ENCODE measurements at regions not wholly inside any gene's neighbourhood (a gene's known extent, or its start where the extent isn't known, plus 50 kb on each side); places are given as distances from the start of the nearest gene placed in this dataset.

DNA sequence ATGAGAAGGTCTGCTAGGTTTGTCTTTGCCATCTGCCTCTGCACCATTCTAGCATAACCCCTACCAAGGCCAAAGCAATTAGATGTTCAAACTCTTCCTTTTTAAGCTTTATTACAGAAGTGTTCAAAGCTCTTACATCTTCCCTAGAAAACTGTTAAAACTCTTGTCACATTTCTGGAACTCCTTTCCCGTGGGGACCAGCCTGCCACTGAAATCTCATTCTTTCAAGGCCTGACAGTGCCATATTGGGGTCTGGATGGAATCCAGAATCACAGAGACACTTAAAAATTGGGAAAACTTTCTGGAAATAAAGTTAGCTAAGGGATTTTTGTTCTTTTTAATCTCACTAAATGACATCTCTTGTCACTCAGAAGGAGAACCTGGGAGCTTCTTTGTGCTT, 153.8 kb upstream of the SLCO3A1 start:
- DNase-seq (ENCODE audit: low read depth, low spot score) (no peak), FAIRE-seq (no peak), ATAC-seq (no peak)
- in situ Hi-C loops (cut with MboI) (no loop called here), intact Hi-C loops (cut with micrococcal nuclease; ENCODE audit: unreplicated experiment) (loop anchor here (10.0 kb wide), 1 partner anchor 395 kb away; no protein-coding TSS in a partner anchor)
- Histone ChIP-seq H3K79me2 (ENCODE audit: control insufficient read depth, insufficient read depth, low read length) (no peaks in the 10 kb centered on the region), H3K9ac (ENCODE audit: control insufficient read depth, insufficient read depth, low read length) (no peak overlapping the region), H3K4me3 (no peak overlapping the region), H3K27me3 (replicated peaks in 1 of 2; ENCODE audit: control insufficient read depth in 2 of 2, insufficient read depth in 2 of 2, low read length in 1 of 2) (no peaks in the 10 kb centered on the region; a peak in 1 of 4 replicates), H2AFZ (ENCODE audit: control insufficient read depth, low read depth, low read length) (no peak overlapping the region), H3K4me1 (ENCODE audit: control insufficient read depth, insufficient read depth, low read length) (no peaks in the 10 kb centered on the region), H3K27ac (ENCODE audit: control insufficient read depth, insufficient read depth) (no peak overlapping the region), H4K20me1 (ENCODE audit: control insufficient read depth, insufficient read depth) (no peaks in the 10 kb centered on the region), H3K4me2 (ENCODE audit: control insufficient read depth, insufficient read depth) (no peak overlapping the region), H3K36me3 (ENCODE audit: control insufficient read depth in 2 of 2, insufficient read depth in 2 of 2, low read length in 1 of 2) (no peaks in the 10 kb centered on the region), H3K9me3 (replicated peaks; ENCODE audit: control insufficient read depth, insufficient read depth, low read length) (no peaks in the 10 kb centered on the region)
- ChIA-PET RAD21 (ENCODE audit: unreplicated experiment) (no interaction called here), CTCF (interaction anchor here (0.6 to 1.1 kb wide), 2 partner anchors 23 to 378 kb away, joined by 3 read pairs; no protein-coding TSS in a partner anchor), SMC1A (ENCODE audit: uncharacterized antibody, unreplicated experiment) (no interaction called here), POLR2A (no interaction called here)
- BruUV-seq (replicated peaks) = no TSS peak
- 0% methylated on average over 1 of the region's 1 CpG for WGBS (ENCODE audit: insufficient coverage, insufficient replicate concordance, low lambda C conversion rate, missing lambda C conversion rate)
- TF ChIP-seq, protein P1, sequence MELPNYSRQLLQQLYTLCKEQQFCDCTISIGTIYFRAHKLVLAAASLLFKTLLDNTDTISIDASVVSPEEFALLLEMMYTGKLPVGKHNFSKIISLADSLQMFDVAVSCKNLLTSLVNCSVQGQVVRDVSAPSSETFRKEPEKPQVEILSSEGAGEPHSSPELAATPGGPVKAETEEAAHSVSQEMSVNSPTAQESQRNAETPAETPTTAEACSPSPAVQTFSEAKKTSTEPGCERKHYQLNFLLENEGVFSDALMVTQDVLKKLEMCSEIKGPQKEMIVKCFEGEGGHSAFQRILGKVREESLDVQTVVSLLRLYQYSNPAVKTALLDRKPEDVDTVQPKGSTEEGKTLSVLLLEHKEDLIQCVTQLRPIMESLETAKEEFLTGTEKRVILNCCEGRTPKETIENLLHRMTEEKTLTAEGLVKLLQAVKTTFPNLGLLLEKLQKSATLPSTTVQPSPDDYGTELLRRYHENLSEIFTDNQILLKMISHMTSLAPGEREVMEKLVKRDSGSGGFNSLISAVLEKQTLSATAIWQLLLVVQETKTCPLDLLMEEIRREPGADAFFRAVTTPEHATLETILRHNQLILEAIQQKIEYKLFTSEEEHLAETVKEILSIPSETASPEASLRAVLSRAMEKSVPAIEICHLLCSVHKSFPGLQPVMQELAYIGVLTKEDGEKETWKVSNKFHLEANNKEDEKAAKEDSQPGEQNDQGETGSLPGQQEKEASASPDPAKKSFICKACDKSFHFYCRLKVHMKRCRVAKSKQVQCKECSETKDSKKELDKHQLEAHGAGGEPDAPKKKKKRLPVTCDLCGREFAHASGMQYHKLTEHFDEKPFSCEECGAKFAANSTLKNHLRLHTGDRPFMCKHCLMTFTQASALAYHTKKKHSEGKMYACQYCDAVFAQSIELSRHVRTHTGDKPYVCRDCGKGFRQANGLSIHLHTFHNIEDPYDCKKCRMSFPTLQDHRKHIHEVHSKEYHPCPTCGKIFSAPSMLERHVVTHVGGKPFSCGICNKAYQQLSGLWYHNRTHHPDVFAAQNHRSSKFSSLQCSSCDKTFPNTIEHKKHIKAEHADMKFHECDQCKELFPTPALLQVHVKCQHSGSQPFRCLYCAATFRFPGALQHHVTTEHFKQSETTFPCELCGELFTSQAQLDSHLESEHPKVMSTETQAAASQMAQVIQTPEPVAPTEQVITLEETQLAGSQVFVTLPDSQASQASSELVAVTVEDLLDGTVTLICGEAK (IDR thresholded peaks at IDR 0.05; ENCODE audit: borderline replicate concordance) = no peak
- TF ChIP-seq, protein P2, sequence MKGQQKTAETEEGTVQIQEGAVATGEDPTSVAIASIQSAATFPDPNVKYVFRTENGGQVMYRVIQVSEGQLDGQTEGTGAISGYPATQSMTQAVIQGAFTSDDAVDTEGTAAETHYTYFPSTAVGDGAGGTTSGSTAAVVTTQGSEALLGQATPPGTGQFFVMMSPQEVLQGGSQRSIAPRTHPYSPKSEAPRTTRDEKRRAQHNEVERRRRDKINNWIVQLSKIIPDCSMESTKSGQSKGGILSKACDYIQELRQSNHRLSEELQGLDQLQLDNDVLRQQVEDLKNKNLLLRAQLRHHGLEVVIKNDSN (IDR thresholded peaks at IDR 0.05; ENCODE audit: borderline replicate concordance, extremely low read length, insufficient read depth, low read depth, low read length) = no peak
- TF ChIP-seq EZH2 (IDR thresholded peaks at IDR 0.05; ENCODE audit: borderline replicate concordance, control insufficient read depth, low read depth, low read length) = no peak
- no peak for TF ChIP-seq PML (IDR thresholded peaks at IDR 0.05; ENCODE audit: low read length)
- TF ChIP-seq SP1 (IDR thresholded peaks at IDR 0.05; ENCODE audit: low read depth, low read length) = no peak
- TF ChIP-seq SMAD1 (IDR thresholded peaks at IDR 0.05; ENCODE audit: low read depth, partially characterized antibody) = no peak
- no peak for TF ChIP-seq MYC (IDR thresholded peaks at IDR 0.05; ENCODE audit: insufficient read depth, insufficient read length, insufficient replicate concordance, low read length, severe bottlenecking)
- no peak for TF ChIP-seq SREBF2 (IDR thresholded peaks at IDR 0.05; ENCODE audit: low read length)
- TF ChIP-seq CREM (IDR thresholded peaks at IDR 0.05; ENCODE audit: low read depth) = no peak
- TF ChIP-seq, protein P3, sequence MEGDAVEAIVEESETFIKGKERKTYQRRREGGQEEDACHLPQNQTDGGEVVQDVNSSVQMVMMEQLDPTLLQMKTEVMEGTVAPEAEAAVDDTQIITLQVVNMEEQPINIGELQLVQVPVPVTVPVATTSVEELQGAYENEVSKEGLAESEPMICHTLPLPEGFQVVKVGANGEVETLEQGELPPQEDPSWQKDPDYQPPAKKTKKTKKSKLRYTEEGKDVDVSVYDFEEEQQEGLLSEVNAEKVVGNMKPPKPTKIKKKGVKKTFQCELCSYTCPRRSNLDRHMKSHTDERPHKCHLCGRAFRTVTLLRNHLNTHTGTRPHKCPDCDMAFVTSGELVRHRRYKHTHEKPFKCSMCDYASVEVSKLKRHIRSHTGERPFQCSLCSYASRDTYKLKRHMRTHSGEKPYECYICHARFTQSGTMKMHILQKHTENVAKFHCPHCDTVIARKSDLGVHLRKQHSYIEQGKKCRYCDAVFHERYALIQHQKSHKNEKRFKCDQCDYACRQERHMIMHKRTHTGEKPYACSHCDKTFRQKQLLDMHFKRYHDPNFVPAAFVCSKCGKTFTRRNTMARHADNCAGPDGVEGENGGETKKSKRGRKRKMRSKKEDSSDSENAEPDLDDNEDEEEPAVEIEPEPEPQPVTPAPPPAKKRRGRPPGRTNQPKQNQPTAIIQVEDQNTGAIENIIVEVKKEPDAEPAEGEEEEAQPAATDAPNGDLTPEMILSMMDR (IDR thresholded peaks at IDR 0.05 in 2 of 3, conservative IDR thresholded peaks at IDR 0.05 in 1 of 3; ENCODE audit: control insufficient read depth in 2 of 3, extremely low read depth in 1 of 3, insufficient read depth in 1 of 3, low read depth in 3 of 3, low read length in 3 of 3) = no peak
- no peak for TF ChIP-seq PAX5 (IDR thresholded peaks at IDR 0.05; ENCODE audit: borderline replicate concordance, low read depth, low read length)
- TF ChIP-seq NFIC (IDR thresholded peaks at IDR 0.05; ENCODE audit: low read depth, low read length) = no peak
- TF ChIP-seq, protein P4, sequence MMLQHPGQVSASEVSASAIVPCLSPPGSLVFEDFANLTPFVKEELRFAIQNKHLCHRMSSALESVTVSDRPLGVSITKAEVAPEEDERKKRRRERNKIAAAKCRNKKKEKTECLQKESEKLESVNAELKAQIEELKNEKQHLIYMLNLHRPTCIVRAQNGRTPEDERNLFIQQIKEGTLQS (IDR thresholded peaks at IDR 0.05; ENCODE audit: borderline replicate concordance, extremely low read depth, low read depth, low read length) = no peak
- TF ChIP-seq TBL1XR1 (IDR thresholded peaks at IDR 0.05; ENCODE audit: low read depth, low read length) = no peak
- no peak for TF ChIP-seq IKZF1 (conservative IDR thresholded peaks at IDR 0.05)
- no peak for TF ChIP-seq GABPA (IDR thresholded peaks at IDR 0.05; ENCODE audit: low read depth)
- no peak for TF ChIP-seq ESRRA (IDR thresholded peaks at IDR 0.05; ENCODE audit: low read length)
- TF ChIP-seq MYB (IDR thresholded peaks at IDR 0.05; ENCODE audit: borderline replicate concordance, low read depth, low read length) = no peak
